ENCODE measurements at regions not wholly inside any gene's neighbourhood (a gene's known extent, or its start where the extent isn't known, plus 50 kb on each side); places are given as distances from the start of the nearest gene placed in this dataset.
"Not testable (repeated sequence)": the region's sequence is repeated elsewhere in the genome, so short reads cannot be mapped to it uniquely, and the experiment has no call there.

GRCh38 chr6:85069577-85069976 lies 305.2 kb upstream of the TBX18 start:
- DNase-seq: no peak

GRCh38 chr6:85068221-85068620 lies 303.8 kb upstream of the TBX18 start:
- no peak for DNase-seq

GRCh38 chr6:85066266-85066665 lies 301.9 kb upstream of the TBX18 start:
- no peak for DNase-seq

- no peak for DNase-seq
These were observed 301.4 kb upstream of the TBX18 start for GRCh38 chr6:85065831-85066230.

GRCh38 chr6:85063611-85064010 lies 299.2 kb upstream of the TBX18 start:
- DNase-seq: no peak

GRCh38 chr6:85062884-85063283 lies 298.5 kb upstream of the TBX18 start:
- DNase-seq: no peak

GRCh38 chr6:85058806-85059205 lies 294.4 kb upstream of the TBX18 start:
- DNase-seq: no peak

GRCh38 chr6:85050149-85050548 lies 285.8 kb upstream of the TBX18 start:
- no peak for DNase-seq

GRCh38 chr6:85049282-85049681 lies 284.9 kb upstream of the TBX18 start:
- DNase-seq: no peak

GRCh38 chr6:85047818-85048217 lies 283.4 kb upstream of the TBX18 start:
- no peak for DNase-seq

- not testable (repeated sequence) for DNase-seq
These were observed 281.4 kb upstream of the TBX18 start for GRCh38 chr6:85045767-85046166.

GRCh38 chr6:85044361-85044760 lies 280.0 kb upstream of the TBX18 start:
- no peak for DNase-seq

- no peak for DNase-seq
These were observed 277.0 kb upstream of the TBX18 start for GRCh38 chr6:85041376-85041775.

GRCh38 chr6:85037221-85037620 lies 272.8 kb upstream of the TBX18 start:
- DNase-seq: no peak

GRCh38 chr6:85035766-85036165 lies 271.4 kb upstream of the TBX18 start:
- DNase-seq: no peak

- DNase-seq: no peak
These were observed 269.1 kb upstream of the TBX18 start for GRCh38 chr6:85033547-85033946.

GRCh38 chr6:85026021-85026420 lies 261.6 kb upstream of the TBX18 start:
- DNase-seq: no peak

- no peak for DNase-seq
These were observed 259.3 kb upstream of the TBX18 start for GRCh38 chr6:85023721-85024120.

- no peak for DNase-seq
These were observed 253.0 kb upstream of the TBX18 start for GRCh38 chr6:85017352-85017751.

GRCh38 chr6:85016726-85017125 lies 252.3 kb upstream of the TBX18 start:
- DNase-seq: no peak

GRCh38 chr6:85015396-85015990 lies 251.1 kb upstream of the TBX18 start:
- DNase-seq: no peak

- no peak for DNase-seq
These were observed 246.5 kb upstream of the TBX18 start for GRCh38 chr6:85010865-85011264.

- DNase-seq: no peak
These were observed 244.1 kb upstream of the TBX18 start for GRCh38 chr6:85008296-85009009.

GRCh38 chr6:85006362-85006761 lies 242.0 kb upstream of the TBX18 start:
- no peak for DNase-seq

GRCh38 chr6:85005494-85005893 lies 241.1 kb upstream of the TBX18 start:
- DNase-seq: no peak

Measured in NCI-H2107 (cell line).